Astrocyte of the spinal cord (primary cell): ENCODE measurements at regions not wholly inside any gene's neighbourhood (a gene's known extent, or its start where the extent isn't known, plus 50 kb on each side); places are given as distances from the start of the nearest gene placed in this dataset.
"Not testable (repeated sequence)": the region's sequence is repeated elsewhere in the genome, so short reads cannot be mapped to it uniquely, and the experiment has no call there.

Experiments used
- DNase-seq: peaks from one replicate; pipeline ENCODE4 v3.0.0; 2011; ENCODE audit warnings: low read depth, low spot score
- H3K4me3 ChIP-seq: 2 replicates; pipeline ENCODE4 v1.5.1; 2011; ENCODE audit warnings: low read depth, mild to moderate bottlenecking, low read length, moderate library complexity
- in situ Hi-C: cut with HindIII; loops from 2 replicates; pipeline ENCODE4 v1.10.0; 2017; ENCODE audit warnings: low sequenced_read_pairs
- TF ChIP-seq, protein P1 (sequence below): IDR thresholded peaks from 2 replicates; pipeline ENCODE4 v1.5.1; 2012; ENCODE audit warnings: low read depth, mild to moderate bottlenecking, low read length, inconsistent platforms

GRCh38 chr1:219412772-219413171 lies 200.1 kb downstream of the ZC3H11B start:
- TF ChIP-seq, protein P1, sequence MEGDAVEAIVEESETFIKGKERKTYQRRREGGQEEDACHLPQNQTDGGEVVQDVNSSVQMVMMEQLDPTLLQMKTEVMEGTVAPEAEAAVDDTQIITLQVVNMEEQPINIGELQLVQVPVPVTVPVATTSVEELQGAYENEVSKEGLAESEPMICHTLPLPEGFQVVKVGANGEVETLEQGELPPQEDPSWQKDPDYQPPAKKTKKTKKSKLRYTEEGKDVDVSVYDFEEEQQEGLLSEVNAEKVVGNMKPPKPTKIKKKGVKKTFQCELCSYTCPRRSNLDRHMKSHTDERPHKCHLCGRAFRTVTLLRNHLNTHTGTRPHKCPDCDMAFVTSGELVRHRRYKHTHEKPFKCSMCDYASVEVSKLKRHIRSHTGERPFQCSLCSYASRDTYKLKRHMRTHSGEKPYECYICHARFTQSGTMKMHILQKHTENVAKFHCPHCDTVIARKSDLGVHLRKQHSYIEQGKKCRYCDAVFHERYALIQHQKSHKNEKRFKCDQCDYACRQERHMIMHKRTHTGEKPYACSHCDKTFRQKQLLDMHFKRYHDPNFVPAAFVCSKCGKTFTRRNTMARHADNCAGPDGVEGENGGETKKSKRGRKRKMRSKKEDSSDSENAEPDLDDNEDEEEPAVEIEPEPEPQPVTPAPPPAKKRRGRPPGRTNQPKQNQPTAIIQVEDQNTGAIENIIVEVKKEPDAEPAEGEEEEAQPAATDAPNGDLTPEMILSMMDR: no peak
- in situ Hi-C loops: no loop called here
- no peak for DNase-seq
- H3K4me3 ChIP-seq: no peak overlapping the region

DNA sequence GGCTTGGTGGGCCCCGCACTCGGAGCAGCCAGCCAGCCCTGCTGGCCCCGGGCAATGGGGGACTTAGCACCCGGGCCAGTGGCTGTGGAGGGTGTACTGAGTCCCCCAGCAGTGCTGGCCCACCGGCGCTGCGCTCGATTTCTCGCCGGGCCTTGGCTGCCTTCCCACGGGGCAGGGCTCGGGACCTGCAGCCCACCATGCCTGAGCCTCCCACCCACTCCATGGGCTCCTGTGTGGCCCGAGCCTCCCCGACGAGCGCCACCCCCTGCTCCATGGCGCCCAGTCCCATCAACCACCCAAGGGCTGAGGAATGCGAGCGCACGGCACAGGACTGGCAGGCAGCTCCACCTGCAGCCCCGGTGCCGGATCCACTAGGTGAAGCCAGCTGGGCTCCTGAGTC lies 202.2 kb downstream of the ZC3H11B start:
- in situ Hi-C loops, DNase-seq, H3K4me3 ChIP-seq: not testable (repeated sequence)

GRCh38 chr1:219405531-219406331 lies 207.2 kb downstream of the ZC3H11B start:
- in situ Hi-C loops: no loop called here
- no peak overlapping the region for H3K4me3 ChIP-seq
- no peak for DNase-seq
- TF ChIP-seq, protein P1: no peak

DNA sequence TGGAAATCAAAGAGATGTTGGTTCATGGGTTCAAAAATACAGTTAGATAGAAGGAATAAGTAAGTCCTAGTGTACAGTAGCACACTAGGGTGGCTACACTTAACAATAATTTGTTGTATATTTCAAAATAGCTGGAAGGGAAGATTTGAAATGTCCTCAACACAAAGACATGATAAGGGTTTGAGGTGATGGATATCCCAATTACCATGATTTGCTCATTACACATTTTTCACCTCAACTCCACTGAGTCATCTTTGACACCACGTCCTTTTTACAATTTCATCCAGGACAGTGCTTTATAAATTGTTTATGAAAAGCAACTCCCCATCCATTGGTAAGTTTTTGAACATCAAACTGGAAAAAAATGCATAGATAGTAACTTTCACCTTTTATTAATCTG lies 208.3 kb downstream of the ZC3H11B start:
- TF ChIP-seq, protein P1: no peak
- H3K4me3 ChIP-seq: no peak overlapping the region
- no peak for DNase-seq
- in situ Hi-C loops: no loop called here

DNA sequence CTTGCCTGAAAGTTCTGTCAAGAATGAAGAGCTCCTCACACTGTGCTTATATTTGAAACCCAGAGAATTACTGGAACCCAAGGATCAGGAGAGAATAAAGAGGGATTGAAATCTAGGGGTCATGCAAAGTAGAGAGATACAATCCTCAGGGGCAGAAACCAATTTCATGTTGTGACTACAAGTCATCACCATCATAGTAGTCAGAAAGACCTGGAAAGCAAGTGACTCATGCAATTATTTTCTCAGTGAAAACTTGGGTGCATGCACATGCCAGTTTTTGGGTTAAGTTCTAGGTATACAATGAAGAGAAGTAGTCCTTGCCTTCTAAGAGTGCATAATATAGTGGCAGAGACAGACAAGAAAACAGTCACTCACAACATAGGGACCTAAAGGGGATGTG lies 210.0 kb downstream of the ZC3H11B start:
- H3K4me3 ChIP-seq: no peak overlapping the region
- in situ Hi-C loops: no loop called here
- no peak for DNase-seq
- TF ChIP-seq, protein P1: no peak

GRCh38 chr1:219401724-219402625 lies 210.9 kb downstream of the ZC3H11B start:
- TF ChIP-seq, protein P1: no peak
- no peak overlapping the region for H3K4me3 ChIP-seq
- in situ Hi-C loops: no loop called here
- DNase-seq: no peak

DNA sequence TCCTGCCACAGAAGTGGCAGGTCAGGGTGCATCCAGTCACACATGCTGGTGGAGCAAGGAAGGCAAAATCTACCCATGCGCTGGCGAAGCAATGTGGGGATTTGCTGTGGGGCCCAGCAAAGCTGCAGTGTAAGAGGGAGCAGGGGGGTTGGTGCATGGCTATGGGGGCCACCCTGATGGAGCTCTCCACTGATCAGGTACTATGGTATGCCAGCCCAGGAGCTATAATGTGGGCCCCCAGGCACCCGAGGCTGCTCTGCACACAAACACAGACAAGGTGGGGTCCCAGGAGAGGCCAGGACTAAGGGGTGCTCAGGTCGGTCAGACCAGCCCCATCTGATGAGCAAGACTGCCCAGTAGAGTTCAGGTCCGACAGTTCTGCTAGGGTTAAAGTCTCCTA lies 213.5 kb downstream of the ZC3H11B start:
- in situ Hi-C loops: no loop called here
- TF ChIP-seq, protein P1: no peak
- DNase-seq: no peak
- H3K4me3 ChIP-seq: no peak overlapping the region
